Right ventricle myocardium superior (tissue), 1 donor: ENCODE measurements at regions not wholly inside any gene's neighbourhood (a gene's known extent, or its start where the extent isn't known, plus 50 kb on each side); places are given as distances from the start of the nearest gene placed in this dataset.
"Not testable (repeated sequence)": the region's sequence is repeated elsewhere in the genome, so short reads cannot be mapped to it uniquely, and the experiment has no call there.

ENCODE experiments used
- ATAC-seq: fragments of 200-7000 bp; cut with Tn5 transposase; one replicate; pipeline ENCODE4 v1.9.1; 2020; ENCODE audit warnings: mild to moderate bottlenecking; ENCODE audit not compliant: poor library complexity
- DNase-seq: peaks from one replicate; pipeline ENCODE4 v3.0.0-alpha.2; 2020
- intact Hi-C: fragments of 100-400 bp; cut with DNase I; formaldehyde crosslinking; loops from one replicate; pipeline ENCODE4 v1.11.2; 2022
- donor health status: DM: no; HTN: yes; CAD: no; lungs with severe emphysema.

DNA sequence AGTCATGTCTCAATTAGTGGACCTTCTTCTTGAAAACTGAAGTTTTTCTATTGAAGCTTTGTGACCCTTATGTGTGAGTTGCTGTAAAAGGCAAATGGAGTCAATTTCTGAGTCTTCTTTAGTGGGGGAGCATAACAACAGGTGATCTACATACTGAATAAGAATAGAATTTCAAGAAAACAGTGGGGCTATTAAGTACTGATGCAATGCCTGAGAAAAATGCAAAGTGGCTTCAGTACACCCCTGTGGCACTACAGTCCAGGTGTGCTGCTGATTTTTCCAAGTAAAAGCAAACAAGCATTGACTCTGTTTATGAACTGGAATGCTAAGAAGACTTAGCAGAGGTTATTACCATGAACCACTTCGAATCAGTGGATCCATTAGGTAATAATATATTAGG lies 328.0 kb upstream of the PABPC4L start:
- no peak for DNase-seq
- ATAC-seq = no peak
- intact Hi-C loops = no loop called here

DNA sequence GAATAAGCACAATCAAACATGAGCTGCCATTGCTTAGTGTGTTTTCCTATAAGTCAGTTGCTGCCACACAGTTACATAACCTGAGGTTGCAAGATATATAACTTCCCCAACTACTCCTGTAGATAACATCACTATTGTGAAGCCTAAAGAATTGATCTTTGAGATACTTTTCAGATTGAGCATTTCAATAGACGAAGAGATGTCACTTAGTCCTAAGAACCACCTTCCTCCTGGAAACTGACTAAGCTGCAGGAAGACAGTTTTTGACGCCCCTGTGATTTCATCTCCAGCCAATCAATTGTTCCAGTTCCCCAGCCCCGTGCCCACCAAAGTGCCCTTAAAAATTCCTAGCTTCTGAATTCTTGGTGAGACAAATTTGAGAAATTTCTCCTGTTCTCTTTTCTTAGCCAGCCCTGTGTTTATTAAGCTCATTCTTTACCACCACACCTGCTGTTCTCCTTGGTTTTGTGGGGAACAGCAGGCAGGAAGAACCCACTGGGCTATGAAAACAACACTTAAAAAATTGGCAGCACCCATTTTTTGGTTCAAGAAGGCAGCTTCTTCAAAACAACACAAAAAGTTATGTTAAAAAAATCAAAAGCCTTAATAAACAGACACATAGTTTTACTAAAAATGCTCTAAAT lies 317.1 kb upstream of the PABPC4L start:
- intact Hi-C loops = no loop called here

DNA sequence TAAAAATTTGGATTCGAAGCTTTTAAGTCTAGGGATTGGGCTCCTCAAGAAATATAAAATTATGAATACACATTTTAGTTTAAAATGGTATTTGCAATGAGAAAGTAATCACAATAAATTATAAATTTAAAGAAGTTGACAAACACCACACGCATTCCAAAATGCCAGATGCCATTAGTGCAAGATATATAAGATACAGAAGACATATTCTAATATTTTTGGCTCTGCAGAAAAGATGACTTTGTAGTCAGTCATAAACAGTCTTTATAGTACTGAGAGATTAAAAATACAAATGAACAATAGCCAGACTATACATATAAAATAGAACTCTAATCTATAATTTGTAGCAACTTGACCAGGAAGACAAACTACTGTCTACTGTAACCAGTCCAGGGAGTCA lies 309.0 kb upstream of the PABPC4L start:
- intact Hi-C loops = no loop called here
- DNase-seq = no peak
- ATAC-seq = no peak

More for the DNA sequence above, 317.1 kb upstream of the PABPC4L start:
- no peak for ATAC-seq
- DNase-seq = no peak

DNA sequence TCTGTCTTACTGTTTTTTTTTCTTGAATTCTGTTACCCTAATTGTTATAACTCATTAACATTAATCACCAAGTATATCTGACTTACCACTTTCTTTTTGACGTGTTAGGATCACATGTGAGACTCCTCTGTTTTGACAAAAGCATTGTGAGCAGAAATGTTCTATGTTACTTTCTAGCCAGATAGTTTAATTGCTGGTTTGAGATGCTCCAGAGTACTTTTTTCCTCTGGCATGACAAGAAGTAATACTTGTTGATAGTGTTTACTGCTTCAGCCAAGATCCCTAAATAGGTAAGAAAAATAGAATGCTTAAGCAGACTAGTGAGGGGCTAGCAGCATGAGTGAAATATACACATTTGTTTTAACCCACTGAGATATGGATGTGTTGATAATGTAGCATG lies 303.9 kb upstream of the PABPC4L start:
- DNase-seq (no peak), ATAC-seq (no peak)
- intact Hi-C loops = no loop called here

DNA sequence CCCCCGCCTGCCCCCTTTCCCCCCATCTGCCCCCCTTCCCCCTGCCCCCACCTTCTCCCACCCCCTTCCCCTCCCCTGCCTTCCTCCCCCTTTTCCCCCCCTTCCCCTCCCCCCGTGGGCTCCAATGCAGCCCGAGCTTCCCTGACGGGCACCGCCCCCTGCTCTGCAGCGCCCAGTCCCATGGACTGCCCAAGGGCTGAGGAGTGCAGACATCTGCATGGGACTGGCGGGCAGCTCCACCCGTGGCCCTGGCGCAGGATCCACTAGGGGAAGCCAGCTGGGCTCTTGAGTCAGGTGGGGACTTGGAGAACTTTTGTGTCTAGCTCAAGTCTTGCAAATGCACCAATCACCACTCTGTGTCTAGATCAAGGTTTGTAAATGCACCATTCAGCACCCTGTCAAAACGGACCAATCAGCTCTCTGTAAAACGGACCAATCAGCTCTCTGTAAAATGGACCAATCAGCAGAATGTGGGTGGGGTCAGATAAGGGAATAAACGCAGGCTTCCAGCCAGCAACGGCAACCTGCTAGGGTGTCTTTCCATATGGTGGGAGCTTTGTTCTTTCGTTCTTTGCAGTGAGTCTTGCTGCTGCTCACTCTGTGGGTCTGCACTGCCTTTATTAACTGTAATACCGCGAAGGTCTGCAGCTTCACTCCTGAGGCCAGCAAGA lies 300.5 kb upstream of the PABPC4L start:
- no peak for DNase-seq
- intact Hi-C loops = no loop called here
- ATAC-seq = no peak

DNA sequence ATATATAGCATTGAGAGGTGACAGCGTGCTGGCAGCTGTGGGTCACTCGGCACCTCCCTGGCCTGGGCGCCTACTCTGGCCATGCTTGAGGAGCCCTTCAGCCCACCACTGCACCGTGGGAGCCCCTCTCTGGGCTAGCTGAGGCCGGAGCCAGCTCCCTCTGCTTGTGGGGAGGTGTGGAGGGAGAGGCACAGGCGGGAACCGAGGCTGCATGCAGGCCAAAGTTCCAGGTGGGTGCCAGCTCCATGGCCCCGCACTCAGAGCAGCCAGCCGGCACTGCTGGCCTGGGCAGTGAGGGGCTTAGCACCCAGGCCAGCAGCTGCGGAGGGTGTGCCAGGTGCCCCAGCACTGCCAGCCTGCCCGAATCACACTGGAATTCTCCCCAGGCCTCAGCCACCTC lies 299.9 kb upstream of the PABPC4L start:
- DNase-seq, intact Hi-C loops, ATAC-seq: not testable (repeated sequence)

DNA sequence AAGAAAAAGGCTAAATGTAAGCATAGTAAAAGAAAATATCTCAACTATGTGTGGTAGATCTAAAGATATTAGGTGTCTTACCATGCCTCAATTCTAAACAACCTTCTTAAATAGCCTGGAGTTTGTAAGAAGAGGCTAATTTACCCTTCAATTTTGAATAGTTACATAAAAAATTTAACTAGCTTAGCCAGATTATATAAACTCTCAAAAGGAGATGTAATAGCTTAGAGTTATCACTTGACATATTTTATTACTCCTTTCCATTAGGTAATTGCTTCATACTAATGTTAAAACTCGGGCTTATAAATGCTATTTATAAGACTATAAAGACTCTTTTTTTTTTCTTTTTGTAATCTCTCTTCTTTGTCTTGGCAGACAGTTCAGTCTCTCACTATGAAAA lies 297.5 kb upstream of the PABPC4L start:
- no peak for DNase-seq
- intact Hi-C loops = no loop called here

DNA sequence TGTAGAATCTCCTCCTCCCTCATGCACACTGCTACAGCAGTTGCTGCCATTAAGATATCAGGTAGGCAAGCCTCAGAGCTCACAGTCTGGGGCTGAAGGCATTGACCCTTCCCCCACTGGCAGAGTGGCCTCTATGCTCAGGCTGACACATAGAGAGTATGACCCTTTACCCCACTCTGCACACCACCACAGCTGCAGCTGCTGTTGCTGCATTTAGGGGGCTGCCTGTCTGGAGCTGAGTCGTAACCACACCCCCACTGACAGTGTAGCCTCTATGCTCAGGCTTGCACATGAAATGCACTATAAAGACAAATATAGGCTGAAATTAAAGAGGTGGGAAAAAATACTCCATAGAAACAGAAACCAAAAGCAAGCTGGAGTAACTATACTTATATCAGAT lies 289.3 kb upstream of the PABPC4L start:
- DNase-seq (no peak), ATAC-seq (no peak)
- intact Hi-C loops = no loop called here

More for the DNA sequence above, 297.5 kb upstream of the PABPC4L start:
- ATAC-seq = no peak

DNA sequence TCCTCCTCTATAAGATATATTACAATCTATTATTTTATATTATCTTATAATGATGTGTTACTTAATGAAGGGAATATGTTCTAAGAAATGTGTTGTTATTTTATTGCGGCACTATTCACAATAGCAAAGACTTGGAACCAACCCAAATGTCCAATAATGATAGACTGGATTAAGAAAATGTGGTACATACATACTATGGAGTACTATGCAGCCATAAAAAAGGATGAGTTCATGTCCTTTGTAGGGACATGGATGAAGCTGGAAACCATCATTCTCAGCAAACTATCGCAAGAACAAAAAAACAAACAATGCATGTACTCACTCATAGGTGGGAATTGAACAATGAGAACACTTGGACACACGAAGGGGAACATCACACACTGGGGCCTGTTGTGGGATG lies 281.9 kb upstream of the PABPC4L start:
- DNase-seq, intact Hi-C loops, ATAC-seq: not testable (repeated sequence)

DNA sequence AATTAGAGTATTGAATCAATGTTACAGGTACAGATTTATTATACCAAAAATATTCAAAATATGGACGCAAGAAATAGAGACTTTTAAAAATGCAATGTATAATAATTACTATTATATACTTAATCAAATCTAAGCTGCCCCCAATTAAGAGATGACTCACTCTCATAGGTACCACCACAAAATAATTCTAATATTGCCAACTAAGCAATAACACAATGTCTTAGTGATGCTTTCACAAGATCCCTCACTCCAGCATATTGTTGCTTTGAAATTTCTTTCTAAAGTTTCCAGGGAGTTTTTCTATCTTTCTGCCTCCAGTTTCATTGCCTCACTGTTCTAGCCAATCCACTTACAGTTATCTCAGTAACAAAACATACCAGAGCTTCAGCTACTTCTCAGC lies 270.0 kb upstream of the PABPC4L start:
- ATAC-seq (no peak), DNase-seq (no peak)
- intact Hi-C loops = no loop called here

DNA sequence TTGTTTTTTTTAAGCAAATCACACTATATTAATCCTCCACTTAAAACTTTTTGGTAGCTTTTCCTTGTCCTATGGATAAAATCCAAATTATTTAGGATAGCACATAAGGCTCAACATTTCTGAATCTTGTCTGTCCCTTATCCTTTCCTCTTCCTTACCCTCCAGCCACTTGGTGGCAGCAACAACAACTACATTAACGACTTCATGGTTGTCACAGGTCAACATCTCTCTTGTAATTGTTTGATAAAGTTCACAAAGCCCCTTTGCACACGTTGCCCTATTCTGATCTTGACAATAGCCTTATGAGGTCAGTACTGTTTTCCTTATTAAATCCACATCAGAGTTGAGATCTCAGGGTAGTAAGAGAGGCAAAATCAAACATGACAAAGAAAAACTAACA lies 269.0 kb upstream of the PABPC4L start:
- ATAC-seq = no peak
- no peak for DNase-seq
- intact Hi-C loops = no loop called here

DNA sequence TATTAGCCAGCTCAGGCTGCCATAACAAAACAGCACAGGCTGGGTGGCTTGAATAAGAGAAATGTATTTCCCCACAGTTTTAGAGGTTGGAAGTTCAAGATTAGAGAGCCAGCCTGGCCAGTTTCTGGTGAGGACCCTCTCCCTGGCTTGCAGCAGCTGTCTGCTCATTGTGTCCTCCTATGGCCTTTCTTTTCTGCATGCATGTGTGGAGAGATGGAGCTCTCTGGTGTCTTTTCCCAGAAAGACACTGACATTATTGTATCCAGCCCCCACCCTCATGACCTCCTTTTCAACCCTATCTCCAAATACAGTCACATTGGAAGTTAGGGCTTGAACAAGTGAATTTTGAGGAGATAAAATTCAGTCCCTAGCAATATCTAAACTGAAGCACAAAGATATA lies 263.8 kb upstream of the PABPC4L start:
- intact Hi-C loops = no loop called here
- DNase-seq = no peak
- no peak for ATAC-seq

DNA sequence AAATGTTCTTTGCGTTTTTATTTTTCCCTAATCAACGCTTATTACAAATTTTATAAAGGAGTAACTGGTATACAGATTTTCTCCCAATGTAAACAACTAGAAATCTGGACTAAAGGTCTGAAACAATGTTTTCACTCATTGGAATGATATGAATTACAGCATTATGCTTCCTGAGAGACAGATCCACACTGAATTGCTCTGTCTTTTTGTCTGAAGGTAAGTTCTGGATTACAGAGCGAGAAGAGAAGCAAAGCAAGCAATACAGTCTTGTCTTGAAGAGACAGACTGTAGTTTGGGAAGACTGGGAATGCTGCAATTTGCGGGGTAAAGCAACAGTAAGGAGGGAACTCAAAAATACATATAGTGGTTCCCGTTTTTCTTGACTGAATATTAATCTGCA lies 262.2 kb upstream of the PABPC4L start:
- intact Hi-C loops = no loop called here
- DNase-seq = no peak
- ATAC-seq = no peak

DNA sequence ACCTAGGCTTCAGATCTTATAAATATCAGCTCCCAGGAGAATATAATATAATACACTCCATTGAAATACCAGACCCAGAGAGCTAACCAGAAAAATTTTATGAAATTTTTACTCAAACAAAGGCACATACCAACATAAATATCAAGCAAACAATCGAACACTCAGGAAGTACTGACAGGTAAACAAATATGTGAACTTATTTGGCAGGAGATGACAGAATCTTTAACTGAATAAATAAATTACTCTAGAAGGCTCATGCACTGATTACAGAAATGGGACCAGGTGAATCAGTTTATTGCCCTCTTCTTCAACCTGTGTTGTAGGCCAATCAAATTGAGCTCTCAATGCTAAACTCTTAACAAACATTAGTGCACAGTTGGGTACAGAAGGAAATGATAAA lies 225.2 kb upstream of the PABPC4L start:
- DNase-seq (no peak), ATAC-seq (no peak)
- intact Hi-C loops = no loop called here

DNA sequence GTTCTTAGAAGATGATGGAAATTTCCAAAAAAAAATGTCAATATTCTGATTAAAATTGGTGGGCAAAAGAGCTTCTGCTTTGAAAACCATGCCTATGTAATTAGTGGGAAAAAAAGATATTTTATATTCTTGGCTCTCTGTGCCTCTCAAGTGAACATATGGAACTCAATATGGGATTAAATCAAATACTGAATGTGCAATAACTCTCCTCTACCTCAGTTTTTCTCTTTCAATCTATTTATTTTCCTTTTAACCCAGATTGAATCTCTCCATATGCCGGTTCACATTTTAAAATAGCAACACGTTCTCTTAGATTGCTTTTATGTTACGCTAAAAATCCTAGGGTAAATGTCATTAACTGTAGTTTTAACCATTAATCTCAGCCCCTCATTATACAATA lies 224.2 kb upstream of the PABPC4L start:
- DNase-seq (no peak), ATAC-seq (no peak)
- intact Hi-C loops = no loop called here

DNA sequence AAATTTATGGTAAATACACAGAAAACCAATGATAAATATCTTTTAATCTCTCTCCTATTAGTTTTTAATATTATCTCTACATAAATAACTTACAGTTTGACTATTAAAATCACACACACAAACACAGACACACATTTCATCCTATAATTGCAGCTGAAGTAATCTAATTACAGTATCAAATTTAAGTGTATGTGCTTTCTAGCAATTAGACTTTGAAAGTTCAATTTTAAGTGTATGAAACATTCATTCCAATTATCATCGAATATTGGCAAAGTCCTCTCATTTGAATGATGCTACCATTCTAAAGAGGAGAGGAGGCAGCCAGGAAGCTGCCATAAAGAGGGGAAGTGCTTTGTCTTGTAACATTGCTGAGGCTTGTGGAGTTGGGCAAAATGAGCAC lies 221.2 kb upstream of the PABPC4L start:
- no peak for DNase-seq
- no peak for ATAC-seq
- intact Hi-C loops = no loop called here

DNA sequence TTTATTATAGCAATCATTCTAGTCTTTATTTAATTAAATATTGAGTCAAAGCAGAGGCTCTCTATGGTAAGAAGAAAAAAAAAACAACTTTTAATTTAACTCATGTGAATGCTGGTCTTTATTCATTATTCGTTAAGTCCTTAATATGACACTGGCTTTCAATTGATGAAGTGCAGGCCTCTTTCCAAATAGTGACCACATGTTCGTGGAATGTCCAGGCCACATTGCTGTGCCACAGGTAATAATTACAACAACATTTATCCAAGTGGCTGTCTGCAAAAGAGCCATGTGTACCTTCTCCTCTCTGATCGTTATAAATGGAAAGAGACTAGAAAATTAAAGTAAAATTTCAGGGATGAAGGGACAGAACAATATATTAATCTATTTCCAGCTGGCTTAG lies 220.1 kb upstream of the PABPC4L start:
- DNase-seq = no peak
- no peak for ATAC-seq
- intact Hi-C loops = no loop called here

DNA sequence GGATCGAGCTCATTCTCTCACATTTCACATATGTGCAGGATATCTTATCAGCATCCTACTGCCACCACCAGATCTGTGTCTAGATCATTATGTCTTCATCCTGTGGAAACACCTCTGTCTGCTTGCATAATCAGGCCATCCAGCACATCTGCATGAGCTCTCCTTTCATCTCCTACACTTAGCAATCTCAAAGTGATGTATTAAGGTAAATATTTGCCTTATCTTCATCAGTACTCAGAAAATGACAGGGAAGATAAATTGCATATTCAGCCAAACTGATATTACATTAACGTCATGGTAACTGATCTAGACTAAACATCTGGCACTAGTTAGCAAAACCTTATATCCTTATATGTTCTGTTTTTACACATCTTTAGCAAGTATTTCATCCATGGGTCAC lies 207.3 kb upstream of the PABPC4L start:
- no peak for ATAC-seq
- no peak for DNase-seq
- intact Hi-C loops = no loop called here

DNA sequence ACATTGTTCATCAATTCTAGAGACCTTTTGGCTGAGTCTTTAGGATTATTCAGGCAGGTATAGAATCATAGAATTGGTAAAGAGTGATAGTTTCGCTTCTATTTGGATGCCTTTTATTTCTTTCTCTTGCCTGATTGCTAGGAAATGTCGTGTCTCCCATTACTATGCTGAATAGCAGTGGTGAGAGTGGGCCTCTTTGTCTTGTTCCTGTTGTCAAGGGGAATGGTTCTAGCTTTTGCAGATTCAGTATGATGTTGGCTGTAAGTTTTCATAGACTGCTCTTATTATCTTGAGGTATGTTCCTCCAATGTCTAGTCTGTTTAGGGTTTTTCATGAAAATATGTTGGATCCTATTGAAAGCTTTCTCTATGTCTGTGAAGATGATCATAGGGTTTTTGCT lies 200.2 kb upstream of the PABPC4L start:
- DNase-seq (no peak), ATAC-seq (no peak)
- intact Hi-C loops = no loop called here

DNA sequence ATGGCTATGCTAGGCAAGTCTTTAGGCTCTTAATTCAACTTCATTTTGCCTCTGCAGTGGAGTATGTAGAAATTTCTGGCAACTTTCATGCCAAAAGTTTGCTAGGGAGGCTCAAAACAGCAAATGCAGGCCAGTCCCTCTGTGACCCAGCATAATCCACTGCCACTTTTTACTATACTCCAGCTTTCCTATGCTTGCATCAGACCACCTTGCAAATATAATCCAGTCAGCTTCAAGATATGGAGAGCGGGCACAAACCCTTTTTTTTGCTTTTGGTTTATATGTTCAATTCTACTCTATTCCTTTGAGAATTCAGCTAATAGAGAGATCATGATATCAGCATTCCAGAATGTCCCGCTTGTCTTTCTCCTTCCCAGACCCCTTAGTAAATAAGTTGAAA lies 192.0 kb upstream of the PABPC4L start:
- intact Hi-C loops = no loop called here
- ATAC-seq (no peak), DNase-seq (no peak)

DNA sequence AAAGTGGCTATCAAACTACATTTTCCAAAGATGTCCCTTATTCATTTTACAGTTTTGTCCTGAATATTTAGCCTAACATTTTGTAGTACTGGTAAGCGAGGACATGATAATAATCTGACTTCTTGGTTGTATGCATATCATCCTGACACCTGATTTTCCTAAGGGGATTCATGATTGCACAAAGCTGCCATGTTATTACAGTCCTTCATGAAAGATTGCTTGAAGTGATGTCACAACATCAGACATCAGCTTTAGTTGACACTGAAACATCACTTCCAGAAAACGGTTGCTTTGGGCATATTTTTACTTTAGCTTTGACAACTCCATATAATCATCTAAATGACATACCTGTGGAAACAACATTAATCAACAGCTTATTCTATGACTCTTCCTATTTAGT lies 188.7 kb upstream of the PABPC4L start:
- intact Hi-C loops = no loop called here
- DNase-seq (no peak), ATAC-seq (no peak)
